CD8-positive, alpha-beta memory T cell (primary cell): ENCODE measurements at regions not wholly inside any gene's neighbourhood (a gene's known extent, or its start where the extent isn't known, plus 50 kb on each side); places are given as distances from the start of the nearest gene placed in this dataset.

Experiments
- CTCF ChIA-PET: fragments of 350-600 bp; sonication (Branson Sonifier 250); formaldehyde crosslinking; loops from one replicate; lab custom pipeline; 2021; ENCODE audit warnings: antibody characterized with exemption; lab: Charles Lee
- POLR2A ChIA-PET: fragments of 350-600 bp; sonication (Branson Sonifier 250); formaldehyde crosslinking; loops from one replicate; lab custom pipeline; 2021; ENCODE audit warnings: antibody characterized with exemption; lab: Charles Lee
- DNase-seq, 5 donors: peaks; one replicate each; pipeline versions ENCODE4 v3.0.0 to v3.0.0-alpha.2; 2020 to 2022; ENCODE audit warnings: mixed read lengths in 1 of 5
- H3K27ac ChIP-seq: one replicate; pipeline ENCODE4 v1.7.0; 2013; ENCODE audit warnings: low read depth, mild to moderate bottlenecking, low read length, moderate library complexity
- H3K27me3 ChIP-seq: 2 replicates; pipeline ENCODE4 v1.7.0; 2013; ENCODE audit warnings: low read length, mild to moderate bottlenecking; ENCODE audit not compliant: insufficient read depth, poor library complexity, severe bottlenecking
- H3K36me3 ChIP-seq: 2 replicates; pipeline ENCODE4 v1.7.0; 2013; ENCODE audit warnings: mild to moderate bottlenecking, low read length, moderate library complexity; ENCODE audit not compliant: insufficient read depth
- H3K4me1 ChIP-seq: 2 replicates; pipeline ENCODE4 v1.7.0; 2013; ENCODE audit warnings: mild to moderate bottlenecking, low read length, moderate library complexity; ENCODE audit not compliant: insufficient read depth
- H3K4me3 ChIP-seq: 2 replicates; pipeline ENCODE4 v1.7.0; 2013; ENCODE audit warnings: mild to moderate bottlenecking, low read length
- H3K9me3 ChIP-seq: 2 replicates; pipeline ENCODE4 v1.7.0; 2013; ENCODE audit warnings: mild to moderate bottlenecking, low read length
- H3K27ac Mint-ChIP-seq, 8 donors: one replicate each; pipeline ENCODE4 v1.8.0; 2020 to 2021; ENCODE audit warnings: mixed read lengths in 8 of 8, mild to moderate bottlenecking in 6 of 8, inconsistent platforms in 3 of 8, moderate library complexity in 3 of 8
- H3K27me3 Mint-ChIP-seq, 2 donors: one replicate each; pipeline ENCODE4 v1.8.0; 2020 to 2021; ENCODE audit warnings: mixed read lengths in 2 of 2, mild to moderate bottlenecking in 1 of 2, moderate library complexity in 1 of 2
- H3K36me3 Mint-ChIP-seq, 3 donors: one replicate each; pipeline ENCODE4 v1.8.0; 2020 to 2021; ENCODE audit warnings: mixed read lengths in 3 of 3, inconsistent platforms in 1 of 3, mild to moderate bottlenecking in 1 of 3
- H3K4me1 Mint-ChIP-seq, 3 donors: one replicate each; pipeline ENCODE4 v1.8.0; 2020 to 2021; ENCODE audit warnings: mixed read lengths in 3 of 3, inconsistent platforms in 1 of 3, mild to moderate bottlenecking in 1 of 3
- H3K4me3 Mint-ChIP-seq, 7 donors: one replicate each; pipeline ENCODE4 v1.8.0; 2020 to 2021; ENCODE audit warnings: mixed read lengths in 7 of 7, mild to moderate bottlenecking in 6 of 7, moderate library complexity in 4 of 7, inconsistent platforms in 2 of 7
- H3K9me3 Mint-ChIP-seq, 5 donors: one replicate each; pipeline ENCODE4 v1.8.0; 2020 to 2022; ENCODE audit warnings: mixed read lengths in 5 of 5, mild to moderate bottlenecking in 3 of 5, moderate library complexity in 2 of 5, inconsistent platforms in 1 of 5

DNA sequence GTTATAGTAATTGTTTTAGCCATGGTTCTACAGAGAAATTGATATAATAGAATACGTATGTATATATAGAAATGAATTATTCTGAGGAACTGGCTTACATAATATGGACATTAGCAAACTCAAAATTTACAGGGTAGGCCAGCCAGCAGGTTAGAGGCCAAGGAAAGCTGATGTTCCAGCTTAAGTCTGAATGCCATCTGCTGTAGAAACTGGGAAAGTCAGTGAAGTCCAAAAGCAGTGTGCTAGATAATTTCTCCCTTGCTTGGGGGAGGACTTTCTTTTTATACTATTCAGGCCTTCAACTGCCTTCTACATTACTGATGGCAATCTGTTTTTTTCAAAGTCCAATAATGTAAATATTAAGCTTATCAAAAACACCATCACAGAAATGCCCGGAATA lies 1174.7 kb downstream of the ZPLD1 start:
- H3K4me1 Mint-ChIP-seq: no peaks in the 10 kb centered on the region
- no peaks in the 10 kb centered on the region for H3K36me3 ChIP-seq
- no peak for DNase-seq
- H3K4me1 ChIP-seq: no peaks in the 10 kb centered on the region
- no peaks in the 10 kb centered on the region for H3K27me3 Mint-ChIP-seq
- no peak overlapping the region for H3K4me3 Mint-ChIP-seq
- no peaks in the 10 kb centered on the region for H3K9me3 ChIP-seq
- POLR2A ChIA-PET: no interaction called here
- H3K4me3 ChIP-seq: no peak overlapping the region
- H3K27ac ChIP-seq: no peak overlapping the region
- H3K36me3 Mint-ChIP-seq: no peaks in the 10 kb centered on the region
- CTCF ChIA-PET: no interaction called here
- H3K27ac Mint-ChIP-seq: no peak overlapping the region
- H3K9me3 Mint-ChIP-seq: peaks cover 0 to 11% (median 2%) of the 10 kb centered on the region in 5 donors
- H3K27me3 ChIP-seq: no peaks in the 10 kb centered on the region

DNA sequence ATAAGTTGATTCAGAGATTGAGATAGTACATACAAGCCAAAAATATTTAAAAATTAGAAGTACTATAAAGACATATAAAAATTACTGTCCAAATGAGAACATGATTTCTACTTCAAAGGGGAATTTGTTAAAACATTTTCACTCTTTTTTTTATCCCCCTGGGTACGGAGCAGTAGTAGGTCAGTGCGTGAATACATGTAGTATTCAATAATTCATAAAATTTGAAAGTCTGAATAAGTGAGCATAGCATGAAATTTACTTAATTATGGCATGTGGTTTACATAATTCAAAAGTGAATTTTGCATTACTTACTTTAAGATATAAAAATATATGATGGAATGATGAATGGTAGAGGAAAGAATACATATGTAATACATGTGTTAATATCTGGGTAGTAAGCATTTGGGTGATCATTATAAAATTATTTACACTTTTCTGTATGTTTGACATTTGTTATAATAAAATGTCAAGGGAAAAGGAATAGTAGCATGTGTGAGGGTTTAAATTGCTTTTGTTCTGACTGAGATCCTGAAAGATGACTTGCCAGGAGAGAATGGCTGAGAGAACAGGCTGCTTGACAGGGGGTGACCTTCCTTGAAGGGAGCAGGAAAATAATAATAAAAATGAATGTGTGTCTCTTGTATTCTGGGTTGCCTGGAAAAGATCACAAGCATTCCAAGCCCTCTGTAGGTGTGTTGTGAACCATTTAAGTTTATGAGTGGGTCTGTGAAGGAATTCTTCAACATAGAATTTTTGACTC lies 1178.8 kb downstream of the ZPLD1 start:
- Mint-ChIP-seq H3K36me3 (no peaks in the 10 kb centered on the region), H3K4me1 (no peaks in the 10 kb centered on the region), H3K4me3 (no peak overlapping the region), H3K9me3 (no peaks in the 10 kb centered on the region), H3K27me3 (no peaks in the 10 kb centered on the region), H3K27ac (no peak overlapping the region)
- Histone ChIP-seq H3K4me1 (no peaks in the 10 kb centered on the region), H3K27ac (no peak overlapping the region), H3K27me3 (no peaks in the 10 kb centered on the region), H3K36me3 (no peaks in the 10 kb centered on the region), H3K9me3 (no peaks in the 10 kb centered on the region), H3K4me3 (no peak overlapping the region)
- CTCF ChIA-PET: no interaction called here
- POLR2A ChIA-PET: no interaction called here
- DNase-seq: no peak

DNA sequence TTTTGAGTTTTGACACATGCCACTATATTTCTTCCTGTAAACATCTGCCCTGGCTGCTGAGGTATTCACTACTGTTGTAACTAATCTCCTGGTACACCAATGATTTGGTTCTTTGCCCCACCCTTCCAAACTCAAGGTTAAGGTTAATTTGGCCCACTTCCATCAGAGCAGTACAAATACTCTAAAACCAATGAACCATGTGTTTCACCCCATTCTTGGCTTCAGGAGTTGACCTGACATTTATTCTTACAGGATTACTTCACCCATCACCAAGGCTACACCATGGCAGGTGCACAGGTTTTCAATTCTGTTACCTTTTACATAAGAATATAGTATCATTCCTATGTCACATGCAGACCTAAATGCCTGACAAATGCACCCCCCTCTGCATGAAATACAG lies 1179.9 kb downstream of the ZPLD1 start:
- ChIA-PET CTCF (no interaction called here), POLR2A (no interaction called here)
- Mint-ChIP-seq H3K4me1 (no peaks in the 10 kb centered on the region), H3K27me3 (no peaks in the 10 kb centered on the region), H3K4me3 (no peak overlapping the region), H3K36me3 (no peaks in the 10 kb centered on the region), H3K9me3 (no peaks in the 10 kb centered on the region), H3K27ac (no peak overlapping the region)
- H3K27me3 ChIP-seq: no peaks in the 10 kb centered on the region
- H3K36me3 ChIP-seq: no peaks in the 10 kb centered on the region
- H3K9me3 ChIP-seq: no peaks in the 10 kb centered on the region
- H3K27ac ChIP-seq: no peak overlapping the region
- no peak for DNase-seq
- no peaks in the 10 kb centered on the region for H3K4me1 ChIP-seq
- no peak overlapping the region for H3K4me3 ChIP-seq

DNA sequence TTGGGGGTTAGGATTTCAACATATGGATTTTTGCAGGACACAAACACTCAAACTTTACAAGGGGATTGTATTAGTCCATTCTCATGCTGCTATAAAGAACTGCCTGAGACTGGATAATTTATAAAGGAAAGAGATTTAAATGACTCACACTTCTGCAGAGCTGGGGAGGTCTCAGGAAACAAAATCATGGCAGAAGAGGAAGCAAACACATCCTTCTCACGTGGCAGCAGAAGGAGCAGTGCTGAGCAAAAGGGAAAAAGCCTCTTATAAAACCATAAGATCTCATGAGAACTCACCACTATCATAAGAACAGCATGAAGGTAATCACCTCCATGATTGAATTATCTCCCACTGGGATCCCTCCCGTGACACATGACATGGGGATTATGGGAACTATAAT lies 1183.1 kb downstream of the ZPLD1 start:
- POLR2A ChIA-PET: no interaction called here

DNA sequence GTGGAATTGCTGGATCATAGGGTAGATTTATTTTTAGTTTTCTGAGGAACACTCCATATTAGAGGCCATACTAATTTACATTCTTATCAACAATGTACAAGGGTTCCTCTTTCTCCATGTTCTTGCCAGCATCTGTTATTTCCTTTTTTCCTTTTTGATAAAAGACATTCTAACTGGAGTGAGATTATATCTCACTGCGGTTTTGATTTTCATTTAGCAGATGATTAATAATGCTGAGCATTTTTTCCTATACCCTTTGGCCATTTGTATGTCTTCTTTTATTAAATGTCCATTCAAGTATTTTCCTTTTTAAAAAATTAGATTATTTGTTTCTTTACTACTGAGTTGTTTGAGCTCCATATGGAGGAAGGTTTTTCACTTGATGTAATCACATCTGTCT lies 1189.5 kb downstream of the ZPLD1 start:
- H3K36me3 Mint-ChIP-seq: no peaks in the 10 kb centered on the region
- H3K27ac Mint-ChIP-seq: no peak overlapping the region
- no peaks in the 10 kb centered on the region for H3K4me1 Mint-ChIP-seq
- no peak overlapping the region for H3K4me3 ChIP-seq
- H3K27me3 Mint-ChIP-seq: no peaks in the 10 kb centered on the region
- H3K9me3 Mint-ChIP-seq: peaks cover 0 to 16% (median 6%) of the 10 kb centered on the region in 5 donors
- no peak overlapping the region for H3K4me3 Mint-ChIP-seq
- ChIA-PET POLR2A (no interaction called here), CTCF (no interaction called here)
- H3K36me3 ChIP-seq: no peaks in the 10 kb centered on the region
- no peaks in the 10 kb centered on the region for H3K27me3 ChIP-seq
- H3K9me3 ChIP-seq: no peaks in the 10 kb centered on the region
- no peaks in the 10 kb centered on the region for H3K4me1 ChIP-seq
- DNase-seq: no peak
- no peak overlapping the region for H3K27ac ChIP-seq

More for the DNA sequence above, 1183.1 kb downstream of the ZPLD1 start:
- no peaks in the 10 kb centered on the region for H3K9me3 ChIP-seq
- Mint-ChIP-seq H3K9me3 (peaks cover 0 to 5% (median 3%) of the 10 kb centered on the region in 5 donors), H3K36me3 (no peaks in the 10 kb centered on the region), H3K4me1 (no peaks in the 10 kb centered on the region), H3K27ac (no peak overlapping the region), H3K27me3 (no peaks in the 10 kb centered on the region), H3K4me3 (no peak overlapping the region)
- CTCF ChIA-PET: no interaction called here
- no peaks in the 10 kb centered on the region for H3K27me3 ChIP-seq
- H3K4me1 ChIP-seq: no peaks in the 10 kb centered on the region
- no peak overlapping the region for H3K4me3 ChIP-seq
- H3K27ac ChIP-seq: no peak overlapping the region
- no peaks in the 10 kb centered on the region for H3K36me3 ChIP-seq
- no peak for DNase-seq

DNA sequence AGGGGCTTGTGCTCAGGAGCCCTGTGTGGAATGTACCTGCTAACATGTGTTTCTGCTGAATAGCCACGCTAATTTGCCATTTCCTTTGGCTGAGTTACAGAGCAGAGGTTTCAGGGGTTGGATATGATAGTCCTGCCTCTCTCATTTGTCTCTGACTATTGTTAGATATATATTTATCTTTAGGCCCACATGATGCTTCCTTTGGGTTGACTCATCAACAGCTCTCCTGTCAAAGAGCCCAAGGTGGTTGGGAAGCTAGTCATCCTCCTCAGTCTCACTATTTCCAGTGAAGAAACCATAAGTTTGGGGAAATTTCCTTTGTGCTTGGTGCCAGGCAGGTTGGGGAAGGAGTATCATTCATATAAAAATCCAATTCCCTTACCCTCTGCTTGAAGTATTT lies 1194.6 kb downstream of the ZPLD1 start:
- DNase-seq: no peak
- Mint-ChIP-seq H3K36me3 (peaks cover 0 to 4% (median 0%) of the 10 kb centered on the region in 3 donors), H3K27ac (no peak overlapping the region), H3K4me1 (no peaks in the 10 kb centered on the region), H3K27me3 (no peaks in the 10 kb centered on the region), H3K4me3 (no peak overlapping the region), H3K9me3 (peaks cover 7 to 22% (median 13%) of the 10 kb centered on the region in 5 donors)
- H3K36me3 ChIP-seq: no peaks in the 10 kb centered on the region
- no peaks in the 10 kb centered on the region for H3K27me3 ChIP-seq
- H3K4me3 ChIP-seq: no peak overlapping the region
- H3K9me3 ChIP-seq: no peaks in the 10 kb centered on the region
- no peaks in the 10 kb centered on the region for H3K4me1 ChIP-seq
- ChIA-PET POLR2A (no interaction called here), CTCF (no interaction called here)
- H3K27ac ChIP-seq: no peak overlapping the region

DNA sequence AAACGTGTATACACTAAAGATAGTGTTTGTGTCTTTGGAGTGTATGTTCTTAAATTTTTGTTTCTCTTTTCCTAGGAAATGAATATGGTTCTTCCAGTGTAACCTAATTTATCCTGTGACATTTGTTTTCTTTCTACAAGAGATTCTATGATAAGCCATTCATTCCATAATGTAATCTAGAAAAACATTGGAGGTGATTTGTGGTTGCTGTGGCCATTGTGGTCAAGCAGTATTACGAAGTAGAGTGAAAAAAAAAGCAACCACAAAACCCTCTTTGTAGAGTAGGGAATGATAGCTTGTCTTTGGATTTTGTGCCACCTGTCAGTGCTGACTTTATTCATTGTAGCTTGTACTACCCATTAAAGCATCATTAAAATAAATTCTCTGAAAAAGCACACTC lies 1209.6 kb downstream of the ZPLD1 start:
- CTCF ChIA-PET: no interaction called here
- Histone ChIP-seq H3K4me3 (no peak overlapping the region), H3K4me1 (no peaks in the 10 kb centered on the region), H3K27me3 (no peaks in the 10 kb centered on the region), H3K27ac (no peak overlapping the region), H3K9me3 (no peaks in the 10 kb centered on the region), H3K36me3 (no peaks in the 10 kb centered on the region)
- Mint-ChIP-seq H3K9me3 (peaks cover 0 to 11% (median 0%) of the 10 kb centered on the region in 5 donors), H3K4me3 (no peak overlapping the region), H3K36me3 (no peaks in the 10 kb centered on the region), H3K27ac (no peak overlapping the region), H3K27me3 (no peaks in the 10 kb centered on the region), H3K4me1 (no peaks in the 10 kb centered on the region)
- POLR2A ChIA-PET: no interaction called here
- DNase-seq: no peak

DNA sequence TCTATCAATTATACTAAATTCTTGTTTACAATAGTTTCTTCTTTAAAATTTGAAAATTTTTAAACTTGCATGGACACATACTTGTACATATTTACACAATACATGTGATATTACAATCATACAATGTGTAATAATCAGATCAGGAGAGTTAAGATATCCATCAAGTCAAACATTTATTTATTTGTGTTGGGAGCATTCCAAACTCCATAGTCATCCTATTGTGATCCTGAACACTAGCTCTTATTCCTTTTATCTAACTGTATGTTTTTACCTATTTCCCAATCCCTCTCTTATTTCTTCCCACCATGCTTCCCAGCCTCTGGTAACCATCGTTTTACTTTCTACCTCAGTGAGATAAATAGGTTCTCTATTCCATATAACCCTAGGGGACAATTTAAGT lies 1219.2 kb downstream of the ZPLD1 start:
- Histone ChIP-seq H3K4me1 (no peaks in the 10 kb centered on the region), H3K36me3 (no peaks in the 10 kb centered on the region), H3K27me3 (no peaks in the 10 kb centered on the region), H3K4me3 (no peak overlapping the region), H3K27ac (no peak overlapping the region), H3K9me3 (no peaks in the 10 kb centered on the region)
- Mint-ChIP-seq H3K4me3 (no peak overlapping the region), H3K4me1 (no peaks in the 10 kb centered on the region), H3K27me3 (peaks cover 0 to 1% of the 10 kb centered on the region in 2 donors), H3K9me3 (peaks cover 0 to 4% (median 0%) of the 10 kb centered on the region in 5 donors), H3K27ac (no peak overlapping the region), H3K36me3 (no peaks in the 10 kb centered on the region)
- ChIA-PET POLR2A (no interaction called here), CTCF (no interaction called here)
- no peak for DNase-seq
